Mucosa of gallbladder (tissue), 1 donor: ENCODE measurements at regions not wholly inside any gene's neighbourhood (a gene's known extent, or its start where the extent isn't known, plus 50 kb on each side); places are given as distances from the start of the nearest gene placed in this dataset.
"Not testable (repeated sequence)": the region's sequence is repeated elsewhere in the genome, so short reads cannot be mapped to it uniquely, and the experiment has no call there.

Experiments used
- DNase-seq: peaks from one replicate; pipeline ENCODE4 v3.0.0-alpha.2; 2020; ENCODE audit warnings: low spot score
- donor health status: DM: no; HTN: no; CAD: no.

DNA sequence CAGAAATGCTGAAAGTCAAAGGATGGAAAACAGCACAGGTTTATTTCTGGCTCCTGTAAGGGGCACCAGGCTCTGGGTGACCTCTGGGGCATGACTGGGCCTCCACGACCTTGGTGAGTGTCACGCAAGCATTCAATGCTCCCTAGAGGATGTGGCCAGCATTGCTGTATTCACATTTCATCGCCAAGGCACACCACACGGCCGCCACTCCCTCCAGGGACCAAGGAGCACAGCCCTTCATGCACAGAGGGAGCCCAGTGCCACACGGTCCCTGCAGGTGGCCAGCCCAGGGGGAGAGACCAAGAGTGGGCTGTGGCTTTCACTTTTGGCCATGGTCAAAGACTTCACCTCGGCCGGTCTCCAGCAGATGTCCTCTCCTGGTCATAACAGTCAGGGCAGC is 137.4 kb upstream of the TNRC6C start:
- no peak for DNase-seq

DNA sequence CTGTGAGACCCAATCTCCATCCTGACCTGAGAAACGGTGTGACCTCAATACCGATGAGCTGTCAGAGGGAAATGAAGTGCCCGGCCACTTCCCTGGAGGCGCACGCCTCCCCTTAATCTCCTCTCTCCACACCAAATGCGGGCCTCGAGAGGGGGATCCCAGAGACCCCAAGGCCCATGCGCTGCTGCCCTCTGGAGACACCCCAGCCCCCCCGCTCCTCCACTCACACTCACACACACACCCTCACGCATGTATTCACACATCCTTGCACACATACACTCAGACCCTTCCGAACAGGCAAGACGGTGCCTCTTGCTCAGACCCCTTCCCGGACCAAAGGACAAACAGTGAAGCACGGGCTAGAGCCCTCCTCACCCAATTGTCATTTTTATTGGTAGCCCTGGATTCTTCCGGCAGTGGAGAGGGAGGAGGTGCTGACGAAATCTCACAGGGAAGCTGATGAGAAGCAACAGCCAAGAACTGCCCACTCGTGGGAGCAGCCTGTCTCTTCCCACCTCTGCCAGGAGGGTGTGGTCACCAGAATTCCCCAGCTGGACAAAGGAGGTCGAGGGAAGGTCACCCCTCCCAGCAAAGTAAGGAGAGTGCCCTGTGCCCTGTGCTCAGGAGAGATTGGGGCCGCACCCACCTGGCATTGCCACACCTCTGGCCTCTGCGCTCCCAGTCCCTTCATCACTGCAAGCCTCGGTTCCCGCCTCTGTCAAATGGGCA is 136.0 kb upstream of the TNRC6C start:
- no peak for DNase-seq

DNA sequence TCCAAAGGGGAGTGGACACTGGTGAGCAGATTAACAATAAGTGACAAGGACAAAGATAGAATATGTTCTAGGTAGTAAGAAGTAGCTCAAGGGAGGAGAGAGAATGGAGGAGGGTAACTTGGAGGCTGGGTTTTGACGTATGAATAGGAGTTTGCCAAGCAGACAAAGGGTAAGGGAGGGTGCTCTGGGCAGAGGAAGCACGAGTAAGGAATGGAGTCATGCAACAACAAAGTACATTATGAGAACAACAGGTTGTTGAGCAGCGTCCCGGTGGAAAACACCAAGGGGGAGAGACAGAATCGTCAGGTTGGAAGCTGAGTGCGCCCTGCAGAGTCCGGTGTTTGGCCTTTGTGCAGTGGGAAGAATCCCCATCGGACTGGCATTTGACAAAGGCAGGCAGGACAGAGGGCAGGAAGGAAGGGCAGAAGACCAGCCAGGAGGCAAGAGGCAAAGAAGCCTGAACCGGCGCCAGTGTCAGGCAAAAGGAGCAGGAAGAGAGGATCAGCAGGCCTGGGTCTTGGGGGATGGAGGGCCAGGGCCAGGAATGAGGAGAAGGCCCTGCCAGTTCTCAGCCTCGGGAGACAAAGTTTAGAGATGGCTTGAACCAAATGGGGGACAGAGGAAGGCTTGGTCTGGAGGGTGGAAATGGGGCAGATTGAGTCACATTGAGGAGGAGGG is 134.3 kb upstream of the TNRC6C start:
- DNase-seq: no peak

DNA sequence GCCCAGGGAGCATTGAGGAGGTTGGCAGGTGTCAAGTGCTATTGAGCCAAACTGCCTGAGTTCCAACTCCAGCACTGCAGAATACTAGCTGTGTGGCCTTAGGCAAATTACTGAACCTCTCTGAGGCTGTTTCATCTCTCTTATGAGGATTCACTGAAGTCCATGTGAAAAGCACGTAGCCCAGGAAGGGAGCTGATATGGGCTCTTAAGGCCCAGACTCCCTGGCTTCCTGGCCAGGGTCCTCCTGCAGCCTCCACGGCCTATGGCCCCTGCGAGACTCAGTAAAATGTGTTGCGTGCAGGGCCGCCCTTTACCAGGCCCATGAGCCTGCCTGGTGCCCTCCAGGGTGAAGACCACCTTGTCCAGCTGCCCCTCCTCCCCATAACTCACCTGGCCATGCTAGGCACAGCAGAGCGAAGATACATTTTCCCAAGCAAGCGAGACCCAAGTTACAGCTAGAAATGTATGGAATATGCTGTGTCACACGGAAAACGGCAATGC is 133.7 kb upstream of the TNRC6C start:
- DNase-seq: no peak

GRCh38 chr17:77825621-77826020 is 132.9 kb upstream of the TNRC6C start:
- DNase-seq: no peak

GRCh38 chr17:77826132-77826873 is 132.2 kb upstream of the TNRC6C start:
- DNase-seq: no peak

GRCh38 chr17:77827039-77827438 is 131.5 kb upstream of the TNRC6C start:
- DNase-seq: no peak

DNA sequence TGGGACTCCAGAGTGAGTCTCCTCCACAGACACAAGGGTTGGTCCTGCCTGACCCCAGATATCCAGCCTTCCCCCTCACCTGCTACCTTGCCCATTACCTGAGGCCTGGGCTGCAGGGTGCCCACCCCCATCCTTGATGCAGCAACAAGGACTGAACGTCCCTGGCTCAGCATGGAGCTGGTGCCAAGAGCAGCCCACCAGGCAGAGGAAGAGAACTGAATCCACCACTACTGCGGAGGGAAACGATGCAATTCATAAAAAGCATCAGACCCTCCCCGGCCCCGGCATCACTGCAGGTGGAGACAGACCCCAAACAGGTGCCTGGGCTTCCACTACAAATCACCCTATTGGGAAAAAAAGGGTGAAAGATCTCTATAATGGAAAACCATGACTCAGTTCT is 131.0 kb upstream of the TNRC6C start:
- DNase-seq: no peak

- DNase-seq: no peak
These were observed 129.6 kb upstream of the TNRC6C start for GRCh38 chr17:77828749-77829539.

DNA sequence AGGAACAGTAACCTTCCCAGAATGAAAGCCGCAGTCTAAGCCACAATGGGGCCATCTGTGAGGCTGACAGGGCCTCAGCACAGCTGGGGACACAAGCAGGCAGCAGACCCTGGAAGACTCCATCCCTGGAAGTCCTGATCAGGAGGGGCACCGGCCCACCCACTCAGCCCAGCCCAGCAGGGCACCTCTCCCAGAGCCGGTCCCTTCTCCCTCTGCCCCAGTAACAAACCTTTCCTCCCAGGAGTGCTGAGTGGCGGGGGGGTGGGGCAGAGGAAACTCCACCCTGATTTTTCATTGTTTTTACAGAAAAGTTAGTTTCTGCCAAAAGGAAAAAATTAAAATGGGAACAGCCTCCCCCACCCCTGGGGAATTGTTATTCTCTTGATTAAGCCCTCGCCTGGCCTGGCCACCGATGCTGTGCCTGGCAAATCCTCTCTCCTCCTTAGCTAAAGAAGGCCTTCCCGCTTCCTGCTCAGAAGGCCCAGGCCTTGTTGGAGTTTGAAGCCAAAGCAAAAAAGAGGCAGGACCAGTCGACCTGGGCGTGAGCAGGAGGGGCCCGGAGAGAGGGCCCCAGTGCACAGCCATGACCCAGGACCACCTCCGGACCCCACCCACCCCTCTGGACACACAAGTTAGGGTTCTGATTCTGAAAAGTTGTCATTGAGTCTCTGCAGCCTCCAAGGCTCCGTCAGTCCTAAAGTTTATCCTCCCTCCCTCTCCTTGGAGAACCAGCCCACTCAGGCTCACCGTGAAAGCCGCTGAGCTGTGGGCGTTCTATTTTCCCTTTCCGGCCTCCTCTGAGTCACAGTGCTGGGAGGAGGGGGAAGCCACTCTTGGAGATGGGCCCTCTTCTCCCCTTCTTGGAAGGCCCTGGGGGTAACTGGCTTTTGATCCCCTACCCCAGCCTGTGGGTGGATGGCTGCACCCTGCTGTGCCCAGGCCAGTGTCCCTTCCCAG is 128.4 kb upstream of the TNRC6C start:
- no peak for DNase-seq

- no peak for DNase-seq
These were observed 127.6 kb upstream of the TNRC6C start for GRCh38 chr17:77830816-77831473.

DNA sequence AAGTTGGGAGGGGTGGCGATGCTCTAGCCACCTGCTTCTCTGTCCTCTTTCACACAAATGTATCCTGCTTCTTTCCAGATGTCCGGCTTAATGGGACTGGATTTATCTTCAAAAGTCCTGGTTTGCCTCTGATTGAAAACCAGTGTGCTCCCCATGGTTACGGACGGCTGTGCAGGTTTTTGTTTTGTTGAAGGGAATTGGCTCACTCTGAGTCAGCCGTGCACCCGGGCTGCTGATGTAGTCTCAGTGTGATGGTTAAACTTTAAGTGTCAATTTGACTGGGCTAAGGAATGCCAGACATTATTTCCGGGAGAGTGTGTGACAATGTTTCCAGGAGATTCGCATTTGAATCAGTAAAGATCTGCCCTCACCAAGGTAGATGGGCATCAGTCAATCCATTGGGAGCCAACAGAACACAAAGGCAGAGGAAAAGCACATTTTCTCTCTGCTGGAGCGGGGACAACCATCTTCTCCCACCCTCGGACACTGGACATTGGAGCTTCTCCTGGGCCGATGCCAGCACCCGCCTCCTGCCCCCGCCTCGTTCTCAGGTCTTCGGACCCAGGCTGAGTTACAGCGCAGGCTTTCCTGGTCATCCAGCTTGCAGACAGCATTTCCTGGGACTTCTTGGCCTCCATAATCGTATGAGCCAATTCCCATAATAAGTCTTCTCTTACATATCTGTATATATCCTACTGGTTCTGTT is 126.9 kb upstream of the TNRC6C start:
- DNase-seq: no peak

GRCh38 chr17:77832180-77832560 is 126.3 kb upstream of the TNRC6C start:
- DNase-seq: no peak

- no peak for DNase-seq
These were observed 124.7 kb upstream of the TNRC6C start for GRCh38 chr17:77833769-77834168.

DNA sequence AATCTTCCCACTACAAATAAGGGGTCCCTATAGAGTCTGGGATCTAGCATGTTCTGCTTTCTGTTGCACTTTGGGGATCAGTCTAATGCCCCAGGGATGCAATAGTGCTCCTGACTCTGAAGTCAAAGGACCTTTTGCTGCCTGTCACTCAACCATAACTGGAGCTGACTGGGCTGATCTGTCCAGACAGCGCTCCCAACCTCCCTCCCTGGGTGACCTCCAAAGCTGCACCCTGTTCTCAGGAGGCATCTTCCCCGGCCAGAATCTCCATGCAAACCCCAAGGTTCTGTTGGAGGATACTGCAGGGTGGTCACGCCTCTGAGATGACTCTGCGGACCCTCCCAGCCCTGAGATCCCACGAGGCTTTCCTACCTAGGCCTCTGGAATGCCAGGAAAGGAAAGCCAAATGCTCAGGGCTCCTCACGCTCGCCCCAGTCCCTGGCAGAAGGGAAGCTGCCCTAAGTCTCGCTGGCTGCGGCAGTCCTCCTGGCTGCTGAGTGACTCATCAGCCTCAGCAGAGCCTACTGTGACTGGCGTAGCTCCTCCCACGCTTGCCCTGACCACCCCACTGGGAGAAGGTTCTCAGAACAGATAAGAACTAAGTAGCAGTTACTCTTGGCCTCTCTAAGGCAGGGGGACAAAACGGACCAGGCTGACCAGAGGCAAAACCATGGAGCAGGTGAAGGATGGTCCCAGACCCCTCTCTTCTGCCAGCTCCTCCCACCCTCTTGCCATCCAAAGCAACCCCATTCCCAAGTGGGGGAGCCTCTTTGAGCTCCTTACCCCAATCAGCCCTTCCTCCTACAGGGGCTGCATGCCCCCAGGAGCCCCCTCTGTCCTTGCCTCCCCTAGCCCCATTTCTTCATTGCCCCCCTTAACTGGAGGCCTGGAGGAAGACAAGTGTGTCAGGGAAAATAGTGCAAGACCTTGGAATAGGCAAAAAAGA is 124.1 kb upstream of the TNRC6C start:
- peak; percentile 79 for DNase-seq

DNA sequence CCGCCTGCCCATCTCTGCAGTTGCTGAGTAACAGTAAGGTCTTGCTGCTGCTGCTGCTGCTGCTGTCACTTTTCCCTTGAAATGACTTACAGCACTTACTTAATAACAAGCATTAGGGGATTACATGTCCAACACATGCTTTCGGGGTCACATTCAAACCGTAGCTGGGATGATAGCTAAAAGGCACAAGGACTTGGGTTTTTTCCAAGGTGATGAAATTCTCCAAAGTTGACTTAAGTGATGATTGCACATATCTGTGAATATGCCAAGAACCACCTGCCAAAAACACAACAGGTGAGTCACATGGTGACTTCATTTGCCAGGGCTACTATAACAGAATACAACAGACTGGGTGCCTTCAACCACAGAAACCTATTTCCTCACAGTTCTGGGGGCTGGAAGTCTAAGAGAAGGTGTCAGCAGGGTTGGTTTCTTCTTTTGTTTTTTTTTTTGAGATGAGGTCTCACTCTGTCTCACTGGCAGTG is 121.9 kb upstream of the TNRC6C start:
- peak; percentile 65 for DNase-seq

DNA sequence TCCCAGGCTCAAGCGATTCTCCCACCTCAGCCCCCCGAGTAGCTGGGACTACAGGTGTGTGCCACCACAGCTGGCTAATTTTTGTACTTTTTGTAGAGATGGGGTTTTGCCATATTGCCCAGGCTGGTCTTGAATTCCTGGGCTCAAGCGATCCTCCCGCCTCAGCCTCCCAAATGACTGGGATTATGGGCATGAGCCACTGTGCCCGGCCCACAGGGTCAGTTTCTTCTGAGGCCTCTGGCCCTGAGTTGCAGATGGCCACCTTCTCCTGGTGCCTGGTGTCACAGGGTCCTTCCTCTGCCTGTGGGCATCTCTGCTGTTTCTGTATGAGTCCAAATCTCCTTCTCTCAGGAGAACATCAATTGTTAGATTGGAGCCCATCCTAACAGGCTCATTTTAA is 121.4 kb upstream of the TNRC6C start:
- not testable (repeated sequence) for DNase-seq

DNA sequence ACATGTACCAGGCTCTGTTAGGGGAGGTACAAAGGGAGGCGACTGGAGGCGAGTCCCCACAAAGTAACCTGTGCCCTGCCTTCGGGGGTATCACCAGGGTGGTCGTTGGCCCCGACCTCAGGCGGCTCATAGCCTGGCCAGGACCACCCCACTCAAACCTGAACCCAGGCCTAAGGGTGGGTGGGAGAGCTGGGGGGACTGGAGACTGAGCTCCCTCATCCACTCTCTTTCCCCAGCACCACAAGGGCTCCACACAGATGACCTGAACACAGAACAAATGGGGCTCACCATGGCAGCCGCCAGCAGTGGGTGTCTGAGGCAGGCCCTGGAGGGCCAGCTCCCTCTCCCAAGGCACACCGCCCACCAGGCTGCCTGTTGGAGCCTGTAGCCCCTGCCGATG is 120.6 kb upstream of the TNRC6C start:
- DNase-seq: no peak
